ENCODE measurements at regions not wholly inside any gene's neighbourhood (a gene's known extent, or its start where the extent isn't known, plus 50 kb on each side); places are given as distances from the start of the nearest gene placed in this dataset.
"Not testable (repeated sequence)": the region's sequence is repeated elsewhere in the genome, so short reads cannot be mapped to it uniquely, and the experiment has no call there.

DNA sequence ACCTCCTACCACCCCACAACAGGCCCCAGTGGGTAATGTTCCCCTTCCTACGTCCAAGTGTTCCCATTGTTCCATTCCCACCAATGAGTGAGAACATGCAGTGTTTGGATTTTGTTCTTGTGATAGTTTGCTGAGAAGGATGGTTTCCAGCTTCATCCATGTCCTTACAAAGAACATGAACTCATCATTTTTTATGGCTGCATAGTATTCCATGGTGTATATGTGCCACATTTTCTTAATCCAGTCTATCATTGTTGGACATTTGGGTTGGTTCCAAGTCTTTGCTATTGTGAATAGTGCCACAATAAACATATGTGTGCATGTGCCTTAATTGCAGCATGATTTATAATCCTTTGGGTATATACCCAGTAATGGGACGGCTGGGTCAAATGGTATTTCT lies 81.6 kb downstream of the P2RY10 start:
- not testable (repeated sequence) for DNase-seq

DNA sequence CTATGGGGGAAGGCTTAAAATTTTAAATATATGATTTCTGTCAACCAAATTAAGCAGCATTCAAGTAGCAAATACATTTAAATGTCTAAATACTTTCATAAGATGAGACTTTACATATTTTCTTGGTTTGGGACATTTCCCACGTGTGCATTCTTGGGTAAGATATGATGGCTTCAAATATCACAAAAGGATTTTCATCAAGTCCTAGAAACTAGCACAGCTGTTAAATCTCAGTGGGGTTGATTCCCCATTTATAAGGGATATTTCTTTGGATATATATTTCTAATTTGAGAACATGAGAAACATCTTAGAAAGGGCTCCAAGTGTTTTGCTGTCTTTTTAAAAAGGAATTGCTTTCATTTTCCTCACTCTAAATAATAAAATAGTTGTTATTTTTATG lies 90.2 kb downstream of the P2RY10 start:
- DNase-seq, result no peak

DNA sequence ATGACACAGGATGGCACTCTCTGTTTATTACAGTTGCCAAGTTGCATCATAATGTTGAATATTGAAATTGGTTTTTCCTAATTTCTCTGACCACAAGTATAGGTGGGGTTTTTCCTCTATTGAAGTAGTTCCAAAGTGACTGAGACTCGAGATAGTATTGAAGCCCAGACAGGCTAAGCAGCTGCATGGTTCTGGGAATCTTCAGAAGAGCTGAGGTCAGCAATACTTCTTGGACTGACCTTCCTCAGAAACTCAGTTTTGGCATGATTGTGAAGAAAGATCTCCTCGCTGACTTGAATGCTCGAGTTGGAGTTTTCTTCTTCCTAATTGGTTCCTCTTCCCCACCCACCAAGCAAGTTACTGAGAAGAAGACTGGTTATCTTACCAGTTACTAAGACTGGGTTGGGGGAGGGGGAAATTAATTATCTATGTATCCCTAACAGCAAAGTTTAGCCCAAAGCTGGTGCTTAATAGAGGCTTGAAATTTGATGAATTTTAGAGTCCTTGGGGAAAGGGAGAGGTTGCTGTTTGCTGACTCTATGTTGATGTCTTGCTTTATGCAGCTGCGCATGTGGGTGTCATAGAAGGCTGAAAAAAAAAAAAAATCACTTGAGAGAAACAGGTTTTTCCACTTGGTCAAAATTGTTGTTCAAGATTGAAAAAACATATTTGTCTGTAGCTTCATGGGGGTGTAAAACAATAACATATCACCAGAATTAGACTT lies 91.1 kb downstream of the P2RY10 start:
- DNase-seq, result peak; percentile 17

DNA sequence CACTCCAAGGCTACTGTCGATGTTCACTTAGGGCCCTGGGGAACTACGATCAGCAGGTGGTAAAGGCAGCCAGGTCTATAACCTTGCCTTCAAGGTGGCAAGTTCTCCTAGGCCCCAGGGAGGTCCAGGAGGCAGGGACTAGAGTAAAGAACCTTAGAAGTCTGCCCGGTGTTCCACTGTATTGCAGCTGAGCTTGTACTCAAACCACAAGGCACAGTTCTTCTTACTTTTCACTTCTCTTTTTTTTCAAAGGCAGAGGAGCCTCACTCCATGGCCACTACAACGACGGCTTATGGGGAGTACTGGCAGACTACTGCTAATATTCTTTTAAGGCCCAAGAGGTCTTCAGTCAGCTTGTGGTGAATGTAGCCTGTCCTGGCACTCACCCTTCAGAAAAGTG lies 78.8 kb upstream of the GPR174 start:
- peak; percentile 38 for DNase-seq

DNA sequence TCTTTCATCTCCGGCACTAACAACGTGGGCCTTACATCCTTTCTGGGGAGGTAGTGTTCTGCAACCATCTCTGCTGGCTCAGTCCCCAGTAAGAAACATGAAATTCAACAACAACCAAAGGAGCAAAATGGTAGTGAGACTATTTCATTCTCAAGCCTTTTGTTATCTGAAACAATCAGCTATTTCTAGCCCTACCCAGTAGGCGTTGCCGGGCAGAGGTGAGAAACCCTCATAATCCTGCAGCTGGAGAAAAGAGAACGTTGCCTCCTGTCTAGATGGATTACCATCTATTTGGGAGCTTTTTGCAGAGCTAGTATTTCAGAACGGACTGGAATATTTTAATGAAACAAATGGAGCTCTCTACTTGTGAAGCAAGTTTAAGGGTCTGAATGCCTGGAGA lies 66.4 kb upstream of the GPR174 start:
- no peak for DNase-seq

DNA sequence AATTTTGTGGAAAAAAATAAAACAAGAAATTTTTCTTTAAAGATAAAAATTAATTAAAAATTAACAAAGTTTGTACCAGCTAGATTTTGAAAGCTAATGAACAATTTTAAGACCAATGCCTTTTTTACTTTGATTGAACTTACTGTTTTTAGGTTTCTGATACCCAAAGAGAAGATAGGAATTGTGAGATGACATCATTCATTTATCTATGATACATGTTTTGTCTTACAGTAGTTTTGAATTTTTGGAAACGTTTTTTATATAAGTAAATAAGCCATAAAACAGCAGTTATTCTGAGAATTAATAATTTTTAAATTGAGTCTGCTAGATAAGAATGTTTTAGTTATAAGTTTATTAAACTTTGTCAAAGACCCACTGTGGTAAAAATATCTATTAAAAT lies 65.0 kb upstream of the GPR174 start:
- no peak for DNase-seq

DNA sequence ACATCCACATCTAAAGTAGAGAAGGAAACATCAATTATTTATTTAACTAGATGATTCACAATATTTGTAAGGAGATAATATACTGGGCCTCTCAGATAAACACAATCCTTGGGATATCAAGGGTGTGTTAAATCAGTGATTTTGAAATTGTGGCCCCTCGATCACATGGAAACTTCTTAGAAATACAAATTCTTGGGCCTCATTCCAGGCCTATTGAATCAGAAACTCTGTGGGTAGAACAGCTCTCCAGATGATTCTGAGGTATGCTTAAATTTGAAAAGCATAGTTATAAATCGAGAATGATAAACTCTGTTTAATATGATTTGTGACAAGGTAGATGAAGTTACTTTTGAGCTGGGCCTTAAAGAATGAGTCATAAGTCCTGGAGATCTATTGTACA lies 64.3 kb upstream of the GPR174 start:
- no peak for DNase-seq

DNA sequence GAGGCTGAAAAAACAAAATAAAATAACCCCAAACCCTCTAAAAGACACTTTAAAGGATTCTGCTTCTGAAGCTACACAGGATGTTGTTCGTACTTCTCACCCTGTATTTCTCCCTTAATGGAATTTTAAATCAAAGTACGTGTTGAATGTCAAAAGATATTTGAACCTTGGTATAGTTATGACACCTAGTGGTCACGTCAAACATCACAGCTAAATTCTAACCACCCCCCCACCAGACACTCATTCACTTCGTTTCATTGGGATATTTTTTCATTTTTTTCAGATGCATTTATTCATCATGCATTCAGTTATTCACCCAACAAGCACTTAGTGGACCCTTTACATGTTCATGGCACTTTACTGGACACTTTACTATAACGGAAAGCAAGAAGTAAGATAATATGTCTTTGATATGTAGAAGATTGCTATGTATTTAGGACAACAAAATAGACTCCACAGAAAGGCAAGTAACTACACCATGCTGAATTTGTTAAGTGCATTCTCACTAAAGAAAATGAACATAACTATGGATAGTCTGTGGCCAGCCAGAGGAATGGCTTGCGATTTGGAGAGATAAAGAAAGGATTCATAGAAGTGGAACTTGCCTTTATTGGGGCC lies 62.5 kb upstream of the GPR174 start:
- DNase-seq, result peak; percentile 65

DNA sequence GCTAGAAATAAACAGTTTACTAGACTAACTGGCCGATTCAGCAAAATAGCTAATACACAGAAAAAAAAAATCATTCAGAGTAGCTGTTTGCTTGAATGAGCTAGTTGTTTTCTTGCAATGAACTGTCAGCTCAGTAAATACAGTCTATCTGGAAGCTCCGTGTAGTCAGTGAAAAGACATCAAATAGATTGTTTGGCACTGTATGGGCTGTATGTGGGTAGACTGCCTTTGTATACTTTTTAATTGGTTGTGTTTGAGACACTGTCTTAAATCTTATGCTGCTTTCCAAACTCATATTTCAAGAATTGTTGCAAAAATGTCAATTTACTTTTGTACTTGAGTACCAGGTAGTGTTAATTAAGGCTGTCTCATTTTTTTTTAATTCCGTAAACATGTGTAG lies 61.6 kb upstream of the GPR174 start:
- DNase-seq, result no peak

DNA sequence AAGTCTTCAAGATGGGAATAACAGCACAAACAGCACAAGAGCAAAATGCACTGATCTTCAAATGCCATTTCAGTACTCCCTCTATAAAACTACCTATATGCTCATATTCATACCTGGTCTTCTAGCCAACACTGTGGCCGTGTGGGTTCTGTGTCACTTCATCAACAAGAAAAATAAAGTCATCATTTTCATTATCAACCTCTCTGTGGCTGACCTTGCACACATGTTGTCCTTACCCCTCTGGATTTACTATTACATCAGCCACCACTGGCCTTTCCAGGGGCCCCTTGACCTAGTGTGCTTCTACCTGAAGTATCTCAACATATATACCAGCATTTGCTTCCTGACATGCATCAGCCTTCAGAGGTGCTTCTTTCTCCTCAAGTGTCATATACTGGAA lies 59.6 kb upstream of the GPR174 start:
- DNase-seq, result no peak

DNA sequence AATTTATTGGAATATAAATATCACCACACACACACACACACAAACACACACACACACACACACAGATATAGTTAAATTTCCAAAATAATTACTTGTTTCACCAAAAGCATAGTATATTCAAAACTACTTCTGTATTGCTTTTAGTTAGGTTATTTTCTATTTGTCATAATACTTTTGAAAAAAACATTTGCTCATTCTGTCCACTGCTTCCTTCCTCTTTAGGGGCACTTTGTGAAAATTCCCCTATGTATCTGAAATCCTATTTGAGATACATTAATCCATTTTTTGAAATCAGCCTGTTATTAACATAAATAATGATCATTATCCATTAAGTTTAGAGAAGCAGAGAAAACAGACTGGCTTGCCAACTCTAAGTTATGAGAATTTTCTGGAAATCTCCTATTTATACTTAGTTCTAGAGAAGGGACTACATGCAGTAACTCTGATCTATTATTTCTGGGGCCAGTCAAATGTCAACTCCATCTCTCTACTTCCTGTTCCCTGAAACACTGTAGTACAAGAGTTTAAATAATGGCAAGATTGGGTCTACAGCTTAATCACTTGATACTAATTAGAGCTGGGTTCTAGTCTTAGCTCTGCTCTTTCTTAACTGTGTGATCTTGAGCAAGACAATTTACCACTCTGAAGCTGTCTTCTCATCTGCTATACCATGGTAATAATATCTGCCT lies 54.4 kb upstream of the GPR174 start:
- no peak for DNase-seq

DNA sequence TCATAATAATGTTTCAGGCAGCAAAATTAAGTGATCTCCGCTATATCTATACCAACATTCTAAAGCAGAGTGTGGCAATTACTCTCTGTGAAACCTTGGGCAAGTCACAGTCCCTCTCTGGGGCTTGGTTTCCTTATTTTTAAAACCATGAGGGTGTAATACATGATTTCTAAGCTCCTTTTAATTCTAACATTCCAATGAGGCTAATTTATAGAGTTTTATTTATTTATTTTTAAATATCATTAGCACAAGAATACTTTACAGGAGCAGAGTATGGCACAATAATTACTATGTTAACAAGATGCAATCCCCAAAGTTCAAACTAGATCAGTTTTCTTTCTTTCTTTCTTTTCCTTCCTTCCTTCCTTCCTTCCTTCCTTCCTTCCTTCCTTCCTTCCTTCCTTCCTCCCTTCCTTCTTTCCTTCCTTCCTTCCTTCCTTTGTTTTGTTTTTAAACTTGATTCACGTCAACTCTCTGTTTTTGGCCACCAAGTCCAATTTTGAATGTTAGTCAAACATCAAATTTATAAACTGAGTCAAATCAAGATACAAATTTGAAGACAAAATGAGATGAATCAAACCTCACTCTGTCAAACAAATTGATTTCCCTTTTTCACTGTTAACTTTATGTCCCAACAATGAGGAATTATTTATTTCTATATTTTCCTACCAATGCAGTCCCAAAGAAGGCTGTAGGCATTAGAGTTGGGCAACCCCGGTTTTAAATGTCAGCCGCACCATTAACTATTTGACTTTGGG lies 50.2 kb upstream of the GPR174 start:
- no peak for DNase-seq
